ENCODE measurements at regions not wholly inside any gene's neighbourhood (a gene's known extent, or its start where the extent isn't known, plus 50 kb on each side); places are given as distances from the start of the nearest gene placed in this dataset.

GRCh38 chr10:3701491-3701890 is 83.5 kb downstream of the KLF6 start:
- CTCF ChIA-PET, result interaction anchor here (0.6 kb wide), 2 partner anchors 32 to 75 kb away, joined by 3 read pairs; no protein-coding TSS in a partner anchor

More at GRCh38 chr10:3701491-3701890, 83.5 kb downstream of the KLF6 start:
- H2BK5ac ChIP-seq (ENCODE audit: low read depth, low read length, poor library complexity, severe bottlenecking), result no peak overlapping the region
- H3K9me1 ChIP-seq (ENCODE audit: insufficient read depth, low read length), result 0 out of 2 replicates have a peak, but pooled peaks cover 4% of the 10 kb centered on the region
- H3K18ac ChIP-seq (ENCODE audit: low read depth, low read length), result no peak overlapping the region
- H3K4me3 ChIP-seq (ENCODE audit: insufficient read depth, low read depth, low read length), result no peak overlapping the region
- no peak overlapping the region for H2BK15ac ChIP-seq (ENCODE audit: low read depth, low read length)
- no peak overlapping the region for H2AK5ac ChIP-seq (ENCODE audit: low read depth, low read length)
- H3K27ac ChIP-seq (ENCODE audit: insufficient read depth, low read length), result no peak overlapping the region
- no peak overlapping the region for H3K4me2 ChIP-seq (ENCODE audit: low read depth, low read length)
- no peak overlapping the region for H2AFZ ChIP-seq (replicated peaks; ENCODE audit: low read length, poor library complexity)
- H3K56ac ChIP-seq (ENCODE audit: extremely low read depth, insufficient read depth, low read length), result no peak overlapping the region
- dilution Hi-C loops (cut with HindIII; ENCODE audit: low sequenced_read_pairs, unreplicated experiment) (no loop called here), in situ Hi-C loops (cut with MboI; ENCODE audit: low sequenced_read_pairs) (no loop called here), intact Hi-C loops (cut with micrococcal nuclease) (no loop called here)
- H3K36me3 ChIP-seq (ENCODE audit: control insufficient read depth, insufficient read depth, low read length), result no peaks in the 10 kb centered on the region
- H4K8ac ChIP-seq (ENCODE audit: low read depth in 2 of 2, low read length in 2 of 2), result no peak overlapping the region
- TF ChIP-seq RAD21 (IDR thresholded peaks at IDR 0.05; ENCODE audit: low read length) (no peak), POLR2A (IDR thresholded peaks at IDR 0.05; ENCODE audit: low read depth, low read length) (no peak), CTCF (conservative IDR thresholded peaks at IDR 0.05; ENCODE audit: low read depth, low read length) (no peak), NFE2L2 (IDR thresholded peaks at IDR 0.05; ENCODE audit: low read depth, low read length) (no peak), MXI1 (IDR thresholded peaks at IDR 0.05; ENCODE audit: borderline replicate concordance, low read depth, low read length) (no peak)
- WGBS, 2 experiments (ENCODE audit: extremely low coverage in 2 of 2, insufficient read length in 1 of 2), result no CpG with 5 or more reads among the region's 1 CpG
- no peaks in the 10 kb centered on the region for H4K20me1 ChIP-seq (ENCODE audit: insufficient read depth, low read length)
- H2AK9ac ChIP-seq (replicated peaks; ENCODE audit: low read depth, low read length, poor library complexity), result no peak overlapping the region
- H3K9me3 ChIP-seq (ENCODE audit: control insufficient read depth, insufficient read depth, low read length), result no peaks in the 10 kb centered on the region
- no peaks in the 10 kb centered on the region for H3K79me1 ChIP-seq (ENCODE audit: low read depth in 1 of 2, low read length in 2 of 2)
- H2BK120ac ChIP-seq (ENCODE audit: low read depth, low read length), result no peak overlapping the region
- H4K91ac ChIP-seq (ENCODE audit: insufficient read depth, low read depth, low read length), result no peak overlapping the region
- H3K27me3 ChIP-seq (ENCODE audit: control insufficient read depth, insufficient read depth, low read length), result peaks cover 9% of the 10 kb centered on the region; the same call in 1 of the 2 replicates
- H3K4me1 ChIP-seq (ENCODE audit: control insufficient read depth, insufficient read depth, low read length), result no peaks in the 10 kb centered on the region
- DNase-seq (no peak), ATAC-seq (ENCODE audit: low read depth) (no peak)
- POLR2A ChIA-PET (ENCODE audit: unreplicated experiment), result no interaction called here
- no peak overlapping the region for H3K14ac ChIP-seq (replicated peaks; ENCODE audit: low read depth, low read length)
- H3K9ac ChIP-seq (ENCODE audit: low read depth, low read length), result no peak overlapping the region
- no peak overlapping the region for H3K23ac ChIP-seq (ENCODE audit: low read depth, low read length)
- BruUV-seq (replicated peaks), result no TSS peak
- no peak overlapping the region for H2BK20ac ChIP-seq (ENCODE audit: low read depth, low read length)
- no peak overlapping the region for H4K5ac ChIP-seq (ENCODE audit: low read depth, low read length)
- no peak overlapping the region for H3K4ac ChIP-seq (ENCODE audit: low read depth, low read length)
